IMR-90 (cell line): ENCODE measurements at regions not wholly inside any gene's neighbourhood (a gene's known extent, or its start where the extent isn't known, plus 50 kb on each side); places are given as distances from the start of the nearest gene placed in this dataset.

Experiments used
- ATAC-seq: fragments of 200-7000 bp; cut with Tn5 transposase; 2 replicates; pipeline ENCODE4 v1.9.1; 2020; ENCODE audit warnings: low read depth, mild to moderate bottlenecking, moderate library complexity
- BruUV-seq: library from RNA; stranded (reverse); fragments of 400-500 nt; replicated peaks from 2 replicates; lab custom pipeline; 2021; lab: Mats Ljungman, UMichigan
- CTCF ChIA-PET: fragments of 300-600 bp; formaldehyde crosslinking; extraction: SDS; loops from one replicate; lab custom pipeline; 2021; ENCODE audit warnings: antibody characterized with exemption; lab: Yijun Ruan, JAX
- POLR2A ChIA-PET: fragments of 300-600 bp; sonication (Branson Sonifier 250); formaldehyde crosslinking; loops from one replicate; lab custom pipeline; 2022; ENCODE audit warnings: antibody characterized with exemption; ENCODE audit not compliant: unreplicated experiment; lab: Charles Lee
- DNase-seq: peaks from one replicate; pipeline ENCODE4 v3.0.0; 2013
- H2AFZ ChIP-seq: replicated peaks from 2 replicates; pipeline ENCODE3; 2013; ENCODE audit warnings: low read length, mild to moderate bottlenecking; ENCODE audit not compliant: poor library complexity
- H2AK5ac ChIP-seq: 2 replicates; pipeline ENCODE4 v1.6.1; 2013; ENCODE audit warnings: low read depth, low read length, inconsistent platforms
- H2AK9ac ChIP-seq: replicated peaks from 2 replicates; pipeline ENCODE3; 2013; ENCODE audit warnings: mild to moderate bottlenecking, low read depth, low read length, moderate library complexity; ENCODE audit not compliant: poor library complexity
- H2BK120ac ChIP-seq: 2 replicates; pipeline ENCODE4 v1.6.1; 2013; ENCODE audit warnings: low read depth, low read length, inconsistent platforms
- H2BK15ac ChIP-seq: 3 replicates; pipeline ENCODE4 v1.6.1; 2013; ENCODE audit warnings: low read depth, low read length, inconsistent platforms
- H2BK20ac ChIP-seq: 2 replicates; pipeline ENCODE4 v1.6.1; 2013; ENCODE audit warnings: low read depth, mild to moderate bottlenecking, inconsistent platforms, low read length, moderate library complexity
- H2BK5ac ChIP-seq: 2 replicates; pipeline ENCODE4 v1.6.1; 2013; ENCODE audit warnings: mild to moderate bottlenecking, low read depth, low read length, inconsistent platforms; ENCODE audit not compliant: poor library complexity, severe bottlenecking
- H3K14ac ChIP-seq: replicated peaks from 2 replicates; pipeline ENCODE4 v1.6.1; 2013; ENCODE audit warnings: low read depth, low read length, inconsistent platforms
- H3K18ac ChIP-seq: 2 replicates; pipeline ENCODE4 v1.6.1; 2013; ENCODE audit warnings: low read depth, low read length, control low read depth
- H3K23ac ChIP-seq: 2 replicates; pipeline ENCODE4 v1.6.1; 2013; ENCODE audit warnings: low read depth, low read length, inconsistent platforms
- H3K27ac ChIP-seq: 2 replicates; pipeline ENCODE4 v1.5.1; 2013; ENCODE audit warnings: mild to moderate bottlenecking, control low read depth, low read length; ENCODE audit not compliant: insufficient read depth
- H3K27me3 ChIP-seq: 2 replicates; pipeline ENCODE4 v1.6.1; 2013; ENCODE audit warnings: low read length; ENCODE audit not compliant: control insufficient read depth, insufficient read depth
- H3K36me3 ChIP-seq: 2 replicates; pipeline ENCODE4 v1.6.1; 2013; ENCODE audit warnings: low read length, mixed read lengths; ENCODE audit not compliant: control insufficient read depth, insufficient read depth
- H3K4ac ChIP-seq: 2 replicates; pipeline ENCODE4 v1.6.1; 2013; ENCODE audit warnings: low read depth, low read length, inconsistent platforms
- H3K4me1 ChIP-seq: 2 replicates; pipeline ENCODE4 v1.6.1; 2013; ENCODE audit warnings: low read length, mixed read lengths; ENCODE audit not compliant: control insufficient read depth, insufficient read depth
- H3K4me2 ChIP-seq: 2 replicates; pipeline ENCODE4 v1.6.1; 2013; ENCODE audit warnings: low read depth, mild to moderate bottlenecking, control low read depth, low read length, moderate library complexity
- H3K4me3 ChIP-seq: 2 replicates; pipeline ENCODE4 v1.5.1; 2013; ENCODE audit warnings: low read depth, mild to moderate bottlenecking, control low read depth, low read length, moderate library complexity; ENCODE audit not compliant: insufficient read depth
- H3K56ac ChIP-seq: 2 replicates; pipeline ENCODE4 v1.6.1; 2013; ENCODE audit warnings: low read length, inconsistent platforms; ENCODE audit not compliant: insufficient read depth; ENCODE audit errors: extremely low read depth
- H3K79me1 ChIP-seq, 2 experiments: 2 replicates each; pipeline ENCODE4 v1.6.1; 2013; ENCODE audit warnings: low read length in 2 of 2, inconsistent platforms in 1 of 2, low read depth in 1 of 2
- H3K9ac ChIP-seq: 2 replicates; pipeline ENCODE4 v1.6.1; 2013; ENCODE audit warnings: low read depth, low read length, control low read depth
- H3K9me1 ChIP-seq: 2 replicates; pipeline ENCODE4 v1.6.1; 2013; ENCODE audit warnings: low read length, inconsistent platforms; ENCODE audit not compliant: insufficient read depth
- H3K9me3 ChIP-seq: 2 replicates; pipeline ENCODE4 v1.6.1; 2013; ENCODE audit warnings: low read length; ENCODE audit not compliant: control insufficient read depth, insufficient read depth
- H4K20me1 ChIP-seq: 2 replicates; pipeline ENCODE4 v1.6.1; 2013; ENCODE audit warnings: low read length, inconsistent platforms; ENCODE audit not compliant: insufficient read depth
- H4K5ac ChIP-seq: 2 replicates; pipeline ENCODE4 v1.6.1; 2013; ENCODE audit warnings: mild to moderate bottlenecking, low read depth, low read length, control low read depth
- H4K8ac ChIP-seq, 2 experiments: 2 replicates each; pipeline ENCODE4 v1.6.1; 2013; ENCODE audit warnings: low read depth in 2 of 2, low read length in 2 of 2, control low read depth in 1 of 2, inconsistent platforms in 1 of 2
- H4K91ac ChIP-seq: 2 replicates; pipeline ENCODE4 v1.6.1; 2013; ENCODE audit warnings: low read depth, low read length, inconsistent platforms; ENCODE audit not compliant: insufficient read depth
- BHLHE40 ChIP-seq: fragments of 150-350 bp; IDR thresholded peaks from 2 replicates; pipeline ENCODE4 v1.6.1; 2016; ENCODE audit warnings: mild to moderate bottlenecking, low read depth, low read length
- CEBPB ChIP-seq: IDR thresholded peaks from 2 replicates; pipeline ENCODE4 v1.6.1; 2012; ENCODE audit warnings: low read depth, low read length, improper control_type of control experiment
- CHD1 ChIP-seq: IDR thresholded peaks from 2 replicates; pipeline ENCODE4 v1.6.1; 2012; ENCODE audit warnings: low read depth, low read length, improper control_type of control experiment
- FOS ChIP-seq: fragments of 150-350 bp; IDR thresholded peaks from 2 replicates; pipeline ENCODE4 v1.6.1; 2016; ENCODE audit warnings: low read depth, low read length
- MAFK ChIP-seq: IDR thresholded peaks from 2 replicates; pipeline ENCODE4 v1.6.1; 2012; ENCODE audit warnings: low read depth, low read length, improper control_type of control experiment
- MAZ ChIP-seq: IDR thresholded peaks from 2 replicates; pipeline ENCODE4 v1.6.1; 2012; ENCODE audit warnings: low read depth, mild to moderate bottlenecking, low read length, improper control_type of control experiment, moderate library complexity, borderline replicate concordance
- MXI1 ChIP-seq: IDR thresholded peaks from 2 replicates; pipeline ENCODE4 v1.6.1; 2012; ENCODE audit warnings: low read depth, mild to moderate bottlenecking, low read length, moderate library complexity, borderline replicate concordance
- NFE2L2 ChIP-seq: fragments of 150-350 bp; IDR thresholded peaks from 2 replicates; pipeline ENCODE4 v1.6.1; 2016; ENCODE audit warnings: low read depth, mild to moderate bottlenecking, low read length
- POLR2A ChIP-seq: IDR thresholded peaks from 2 replicates; pipeline ENCODE4 v1.6.1; 2012; ENCODE audit warnings: mild to moderate bottlenecking, low read depth, low read length
- RAD21 ChIP-seq: IDR thresholded peaks from 2 replicates; pipeline ENCODE4 v1.6.1; 2012; ENCODE audit warnings: low read length, improper control_type of control experiment
- RCOR1 ChIP-seq: IDR thresholded peaks from 2 replicates; pipeline ENCODE4 v1.6.1; 2012; ENCODE audit warnings: mild to moderate bottlenecking, low read length, improper control_type of control experiment; ENCODE audit not compliant: insufficient replicate concordance
- RFX5 ChIP-seq: IDR thresholded peaks from 2 replicates; pipeline ENCODE4 v1.8.0; 2012; ENCODE audit warnings: low read depth, mild to moderate bottlenecking, low read length, moderate library complexity
- SMC3 ChIP-seq: fragments of 150-350 bp; IDR thresholded peaks from 2 replicates; pipeline ENCODE4 v1.6.1; 2016; ENCODE audit warnings: low read depth, mild to moderate bottlenecking, antibody characterized with exemption, low read length, moderate library complexity
- WGBS, 2 experiments: methylation state at CpG; one replicate each; pipeline versions ENCODE4 v1.1.5 to v1.1.7; 2013; ENCODE audit warnings: missing lambda C conversion rate in 2 of 2; ENCODE audit not compliant: insufficient read length in 1 of 2; ENCODE audit errors: extremely low coverage in 2 of 2; 5-methylcytosine and 5-hydroxymethylcytosine counted together
- dilution Hi-C: fragments of 300-500 bp; cut with HindIII; formaldehyde crosslinking; loops from one replicate; pipeline ENCODE4 v1.14.3; 2018; ENCODE audit warnings: low sequenced_read_pairs; ENCODE audit not compliant: unreplicated experiment
- in situ Hi-C: fragments of 300-500 bp; cut with MboI; formaldehyde crosslinking; loops from 3 replicates; pipeline ENCODE4 v1.14.3; 2019; ENCODE audit warnings: low sequenced_read_pairs, inconsistent platforms, mixed read lengths
- intact Hi-C: fragments of 100-400 bp; cut with micrococcal nuclease; formaldehyde crosslinking; loops from 2 replicates; pipeline ENCODE4 v1.10.0; 2022
- TF ChIP-seq, protein P1 (sequence below): fragments of 150-350 bp; IDR thresholded peaks from 2 replicates; pipeline ENCODE4 v1.6.1; 2016; ENCODE audit warnings: low read depth, mild to moderate bottlenecking, low read length, moderate library complexity, borderline replicate concordance
- TF ChIP-seq, protein P2 (sequence below): conservative IDR thresholded peaks from 2 replicates; pipeline ENCODE4 v1.5.1; 2012; ENCODE audit warnings: mild to moderate bottlenecking, low read depth, low read length, improper control_type of control experiment
- TF ChIP-seq, protein P3 (sequence below): fragments of 150-350 bp; IDR thresholded peaks from 2 replicates; pipeline ENCODE4 v1.6.1; 2017; ENCODE audit warnings: mild to moderate bottlenecking, antibody characterized with exemption, low read length, low read depth

DNA sequence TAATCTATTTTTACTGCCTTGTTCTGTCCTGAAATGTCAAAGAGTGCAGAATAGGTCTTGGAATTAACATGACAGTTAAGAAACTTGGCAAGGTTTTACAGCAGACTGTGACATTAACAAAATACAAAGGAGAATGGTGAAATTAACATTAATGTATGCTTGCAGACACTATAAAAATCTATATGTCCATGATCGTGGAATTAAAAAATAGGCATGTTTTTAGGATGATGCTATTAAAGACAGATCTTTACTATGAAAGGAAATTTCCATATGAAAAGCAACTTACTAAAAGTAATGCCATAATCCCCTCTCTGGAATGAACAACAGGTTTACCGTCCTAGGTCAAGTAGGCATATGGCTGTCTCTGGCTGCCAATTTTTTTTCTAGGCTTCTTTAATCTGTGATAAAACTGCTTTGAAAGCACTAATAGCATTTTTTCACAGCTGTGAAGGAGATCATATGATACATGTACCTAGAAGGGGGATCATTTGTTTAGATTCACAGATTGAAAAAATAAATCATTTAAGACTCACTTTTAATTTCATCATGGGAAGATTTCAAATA is 291.5 kb downstream of the ZNF536 start:
- BruUV-seq: no TSS peak
- in situ Hi-C loops: loop anchor here (25.0 kb wide), 1 partner anchor 1899 kb away; no protein-coding TSS in a partner anchor

More for the DNA sequence above, 291.5 kb downstream of the ZNF536 start:
- H2BK15ac ChIP-seq: no peak overlapping the region
- H3K27ac ChIP-seq: no peak overlapping the region
- no peaks in the 10 kb centered on the region for H4K20me1 ChIP-seq
- no peaks in the 10 kb centered on the region for H3K9me3 ChIP-seq
- H3K4me2 ChIP-seq: no peak overlapping the region
- H3K9ac ChIP-seq: no peak overlapping the region
- H2BK120ac ChIP-seq: no peak overlapping the region
- no peak overlapping the region for H2BK5ac ChIP-seq
- H4K91ac ChIP-seq: no peak overlapping the region
- DNase-seq: no peak
- intact Hi-C loops (loop anchor here (10.0 kb wide), 1 partner anchor 1661 kb away; no protein-coding TSS in a partner anchor), dilution Hi-C loops (no loop called here)
- H3K18ac ChIP-seq: no peak overlapping the region
- POLR2A ChIA-PET: no interaction called here
- H3K56ac ChIP-seq: no peak overlapping the region
- no peaks in the 10 kb centered on the region for H3K4me1 ChIP-seq
- H3K23ac ChIP-seq: no peak overlapping the region
- H3K9me1 ChIP-seq: no peaks in the 10 kb centered on the region
- H3K4ac ChIP-seq: no peak overlapping the region
- no peak for ATAC-seq
- H3K79me1 ChIP-seq: no peaks in the 10 kb centered on the region
- no peaks in the 10 kb centered on the region; the same call in 1 of the 2 replicates for H3K27me3 ChIP-seq
- H4K5ac ChIP-seq: no peak overlapping the region
- H3K36me3 ChIP-seq: no peaks in the 10 kb centered on the region
- no peak overlapping the region for H3K14ac ChIP-seq
- no peak overlapping the region for H2AFZ ChIP-seq
- no peak overlapping the region for H2BK20ac ChIP-seq
- H2AK5ac ChIP-seq: no peak overlapping the region
- no CpG with 5 or more reads among the region's 2 CpGs for WGBS, 2 experiments
- CTCF ChIA-PET: no interaction called here
- H4K8ac ChIP-seq: no peak overlapping the region
- H2AK9ac ChIP-seq: no peak overlapping the region
- TF ChIP-seq NFE2L2 (no peak), FOS (no peak), RFX5 (no peak), POLR2A (no peak), SMC3 (no peak), RAD21 (no peak), CHD1 (no peak), MXI1 (no peak), RCOR1 (no peak), MAZ (no peak), BHLHE40 (no peak), MAFK (no peak), CEBPB (no peak)
- TF ChIP-seq, protein P1, sequence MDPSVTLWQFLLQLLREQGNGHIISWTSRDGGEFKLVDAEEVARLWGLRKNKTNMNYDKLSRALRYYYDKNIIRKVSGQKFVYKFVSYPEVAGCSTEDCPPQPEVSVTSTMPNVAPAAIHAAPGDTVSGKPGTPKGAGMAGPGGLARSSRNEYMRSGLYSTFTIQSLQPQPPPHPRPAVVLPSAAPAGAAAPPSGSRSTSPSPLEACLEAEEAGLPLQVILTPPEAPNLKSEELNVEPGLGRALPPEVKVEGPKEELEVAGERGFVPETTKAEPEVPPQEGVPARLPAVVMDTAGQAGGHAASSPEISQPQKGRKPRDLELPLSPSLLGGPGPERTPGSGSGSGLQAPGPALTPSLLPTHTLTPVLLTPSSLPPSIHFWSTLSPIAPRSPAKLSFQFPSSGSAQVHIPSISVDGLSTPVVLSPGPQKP: no peak
- TF ChIP-seq, protein P2, sequence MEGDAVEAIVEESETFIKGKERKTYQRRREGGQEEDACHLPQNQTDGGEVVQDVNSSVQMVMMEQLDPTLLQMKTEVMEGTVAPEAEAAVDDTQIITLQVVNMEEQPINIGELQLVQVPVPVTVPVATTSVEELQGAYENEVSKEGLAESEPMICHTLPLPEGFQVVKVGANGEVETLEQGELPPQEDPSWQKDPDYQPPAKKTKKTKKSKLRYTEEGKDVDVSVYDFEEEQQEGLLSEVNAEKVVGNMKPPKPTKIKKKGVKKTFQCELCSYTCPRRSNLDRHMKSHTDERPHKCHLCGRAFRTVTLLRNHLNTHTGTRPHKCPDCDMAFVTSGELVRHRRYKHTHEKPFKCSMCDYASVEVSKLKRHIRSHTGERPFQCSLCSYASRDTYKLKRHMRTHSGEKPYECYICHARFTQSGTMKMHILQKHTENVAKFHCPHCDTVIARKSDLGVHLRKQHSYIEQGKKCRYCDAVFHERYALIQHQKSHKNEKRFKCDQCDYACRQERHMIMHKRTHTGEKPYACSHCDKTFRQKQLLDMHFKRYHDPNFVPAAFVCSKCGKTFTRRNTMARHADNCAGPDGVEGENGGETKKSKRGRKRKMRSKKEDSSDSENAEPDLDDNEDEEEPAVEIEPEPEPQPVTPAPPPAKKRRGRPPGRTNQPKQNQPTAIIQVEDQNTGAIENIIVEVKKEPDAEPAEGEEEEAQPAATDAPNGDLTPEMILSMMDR: no peak
- TF ChIP-seq, protein P3, sequence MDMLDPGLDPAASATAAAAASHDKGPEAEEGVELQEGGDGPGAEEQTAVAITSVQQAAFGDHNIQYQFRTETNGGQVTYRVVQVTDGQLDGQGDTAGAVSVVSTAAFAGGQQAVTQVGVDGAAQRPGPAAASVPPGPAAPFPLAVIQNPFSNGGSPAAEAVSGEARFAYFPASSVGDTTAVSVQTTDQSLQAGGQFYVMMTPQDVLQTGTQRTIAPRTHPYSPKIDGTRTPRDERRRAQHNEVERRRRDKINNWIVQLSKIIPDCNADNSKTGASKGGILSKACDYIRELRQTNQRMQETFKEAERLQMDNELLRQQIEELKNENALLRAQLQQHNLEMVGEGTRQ: no peak
- H3K4me3 ChIP-seq: no peak overlapping the region
